NOMO-1 treated with dmso at 0.1 percent for 144 hours (cell line): ENCODE measurements at regions not wholly inside any gene's neighbourhood (a gene's known extent, or its start where the extent isn't known, plus 50 kb on each side); places are given as distances from the start of the nearest gene placed in this dataset.

Experiments
- DNase-seq: peaks from one replicate; lab custom pipeline; 2025; ENCODE audit not compliant: unreplicated experiment; lab: John Stamatoyannopoulos, UW

DNA sequence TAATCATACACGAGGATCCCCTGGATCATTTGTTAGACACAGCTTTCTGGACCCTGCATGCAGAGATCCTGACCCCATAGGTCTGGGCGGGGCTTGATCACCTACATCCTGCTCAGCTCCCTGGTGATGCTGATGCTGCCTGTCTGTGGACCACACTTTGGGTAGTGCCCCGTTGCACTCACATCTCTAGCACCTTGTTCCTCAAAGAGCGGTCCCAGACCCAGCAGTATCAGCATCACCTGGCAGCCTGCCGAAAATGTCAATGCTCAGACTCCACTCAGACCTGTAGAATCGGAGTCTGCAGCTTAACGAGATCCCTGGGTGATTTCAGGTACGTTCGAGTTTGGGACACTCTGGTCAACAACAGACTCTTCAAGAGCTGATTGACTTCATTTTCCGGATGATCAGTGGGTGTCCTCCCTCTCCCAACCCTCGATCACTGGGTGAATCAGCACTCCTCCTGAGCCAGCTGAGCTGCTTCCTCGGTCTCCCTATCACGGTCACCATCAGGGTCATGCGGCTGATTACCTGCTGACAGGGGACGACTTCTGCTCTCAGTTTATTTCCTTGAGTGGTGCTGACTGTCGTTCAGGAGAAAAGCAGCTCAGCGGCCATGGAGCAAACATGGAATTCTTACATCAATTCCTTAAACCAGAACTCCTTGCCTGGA, 150.6 kb upstream of the RAB12 start:
- no peak for DNase-seq

GRCh38 chr18:8460748-8461147, 148.5 kb upstream of the RAB12 start:
- no peak for DNase-seq

- no peak for DNase-seq
Observed at GRCh38 chr18:8461544-8461943, 147.7 kb upstream of the RAB12 start.

DNA sequence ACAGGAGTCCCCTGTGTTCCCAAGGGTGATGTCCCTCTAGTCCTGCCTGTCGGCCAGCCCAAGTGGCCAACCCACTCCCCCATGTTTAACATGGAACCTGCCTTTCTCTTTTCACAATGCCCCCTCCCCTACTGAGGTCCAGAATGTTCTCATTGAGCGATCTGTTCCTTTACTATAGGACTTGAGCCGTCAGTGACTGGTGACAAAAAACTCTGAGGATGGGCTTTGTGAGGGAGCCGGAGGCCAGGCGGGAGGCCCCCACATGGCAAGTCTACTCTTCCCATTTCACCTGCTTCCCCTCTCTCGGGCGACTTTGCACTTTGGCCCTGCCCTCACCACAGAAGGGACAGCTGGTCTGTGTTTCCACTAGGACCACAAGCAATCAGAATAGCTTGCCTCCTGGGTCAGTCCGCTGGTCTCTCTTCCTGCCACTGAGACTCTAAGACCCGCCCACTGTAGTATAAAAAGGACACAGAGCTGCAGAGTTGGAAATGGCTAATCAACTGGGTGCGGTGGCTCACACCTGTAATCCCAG, 146.5 kb upstream of the RAB12 start:
- DNase-seq, result no peak

DNA sequence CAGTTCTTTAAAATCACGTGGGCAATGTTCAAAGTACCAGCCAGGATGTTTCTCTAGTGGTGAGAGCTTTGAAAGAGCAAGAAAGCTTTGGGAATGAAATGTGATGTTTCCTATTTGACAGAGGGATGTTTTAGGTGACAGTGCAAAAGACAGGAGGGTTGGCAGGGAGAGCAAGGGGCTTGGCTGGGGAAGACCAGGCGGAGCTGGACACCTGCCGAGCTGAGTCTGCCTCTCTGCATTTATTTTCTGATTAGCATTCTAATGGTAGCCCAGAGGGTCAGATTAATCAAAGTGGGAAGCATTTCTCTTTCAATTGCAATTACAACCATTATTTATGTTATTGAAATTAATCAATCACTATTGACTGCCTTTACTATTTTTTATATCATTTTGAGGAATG, 145.4 kb upstream of the RAB12 start:
- DNase-seq, result no peak

- no peak for DNase-seq
Observed at GRCh38 chr18:8468191-8468590, 141.0 kb upstream of the RAB12 start.

GRCh38 chr18:8468921-8469335, 140.3 kb upstream of the RAB12 start:
- DNase-seq, result no peak

DNA sequence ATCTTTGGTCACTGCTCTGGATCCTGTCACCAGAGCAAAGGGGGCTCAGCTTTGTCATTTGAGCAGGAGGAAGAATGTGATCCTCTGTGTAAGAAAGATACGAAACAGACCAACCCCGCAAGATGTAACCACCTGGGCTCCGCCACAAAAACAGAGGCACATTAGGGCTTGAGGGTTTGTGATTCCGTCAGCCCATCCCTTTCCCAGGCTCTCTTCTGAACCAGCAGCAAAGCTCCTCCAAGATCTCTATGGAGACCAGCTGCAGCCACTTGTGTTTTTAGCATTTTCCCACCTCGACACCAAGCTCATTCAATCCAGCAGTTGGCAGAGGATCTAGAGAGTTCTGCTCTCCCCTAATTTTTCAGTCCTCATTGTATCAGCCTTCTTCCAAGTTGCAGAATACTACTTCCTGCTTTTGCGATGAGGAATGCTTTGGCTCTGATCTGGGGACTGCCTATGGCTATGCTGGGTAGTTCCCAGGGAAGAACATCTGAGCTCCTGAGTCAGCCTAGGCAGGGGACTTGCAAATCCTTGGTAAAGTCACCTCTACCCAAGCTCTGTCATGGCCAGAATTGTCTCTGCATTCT, 139.6 kb upstream of the RAB12 start:
- DNase-seq, result no peak

- DNase-seq, result no peak
Observed at GRCh38 chr18:8471372-8471771, 137.9 kb upstream of the RAB12 start.

DNA sequence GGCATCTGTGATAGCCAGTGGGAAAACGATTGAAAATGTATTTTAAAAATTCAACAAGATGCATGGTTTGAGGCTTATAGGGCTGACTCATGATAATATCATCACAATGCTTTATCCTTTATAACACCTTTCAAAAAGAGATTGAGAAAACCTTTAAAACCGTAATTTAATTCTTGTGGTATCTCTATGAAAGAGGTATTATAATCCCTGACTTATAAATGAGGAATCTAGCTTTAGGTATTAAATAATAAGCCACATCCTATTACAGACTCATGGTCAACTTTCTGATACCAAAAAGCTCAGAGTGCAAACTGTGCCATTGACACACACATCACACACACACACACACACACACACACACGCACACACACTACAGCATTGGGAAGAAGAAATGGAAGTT, 134.6 kb upstream of the RAB12 start:
- no peak for DNase-seq

GRCh38 chr18:8477615-8478014, 131.6 kb upstream of the RAB12 start:
- no peak for DNase-seq

GRCh38 chr18:8478166-8478967, 130.9 kb upstream of the RAB12 start:
- no peak for DNase-seq

DNA sequence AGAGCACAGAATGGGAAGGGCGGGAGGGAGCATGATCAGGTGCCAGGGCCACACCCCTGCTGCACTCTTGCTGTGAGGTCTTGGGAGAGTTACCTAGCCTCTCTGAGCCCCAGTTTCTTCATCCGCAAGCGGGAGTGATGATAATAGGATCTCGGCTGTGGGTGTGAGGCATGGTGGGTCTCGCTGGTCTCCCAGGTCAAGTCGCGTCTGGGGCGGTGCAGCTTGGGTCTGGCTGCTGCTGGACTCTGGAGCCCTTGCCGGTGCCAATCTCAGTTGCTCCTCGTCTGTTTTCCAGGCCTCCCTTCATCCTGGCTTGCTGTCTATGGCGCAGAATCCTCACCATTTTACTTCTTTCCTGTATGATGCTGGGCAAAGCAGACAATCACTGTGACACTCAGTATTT, 130.3 kb upstream of the RAB12 start:
- DNase-seq, result no peak

- DNase-seq, result no peak
Observed at GRCh38 chr18:8479789-8480188, 129.4 kb upstream of the RAB12 start.

- DNase-seq, result no peak
Observed at GRCh38 chr18:8480506-8481328, 128.5 kb upstream of the RAB12 start.

DNA sequence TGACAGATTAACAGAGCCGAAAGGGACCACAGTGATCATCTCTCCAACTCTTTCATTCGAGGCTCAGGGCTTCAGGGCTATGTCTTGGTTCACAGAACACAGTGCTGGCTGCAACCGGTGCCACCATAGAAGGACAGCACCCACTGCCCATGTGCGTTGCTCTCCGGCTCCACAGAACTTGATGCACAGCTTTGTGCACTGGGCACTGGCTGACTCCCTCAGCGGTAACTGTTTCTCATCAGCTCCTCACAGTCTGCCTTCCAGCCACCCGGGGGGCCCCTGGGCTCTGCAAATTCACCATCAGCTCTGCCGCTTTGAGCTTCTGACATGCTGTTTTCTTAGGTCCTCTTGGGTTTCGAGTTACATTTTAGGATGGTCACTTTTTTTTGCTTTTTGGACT, 124.3 kb upstream of the RAB12 start:
- DNase-seq, result no peak

GRCh38 chr18:8489761-8490160, 119.5 kb upstream of the RAB12 start:
- DNase-seq, result no peak

GRCh38 chr18:8491516-8491915, 117.7 kb upstream of the RAB12 start:
- DNase-seq, result no peak

GRCh38 chr18:8493141-8493540, 116.1 kb upstream of the RAB12 start:
- no peak for DNase-seq

- DNase-seq, result no peak
Observed at GRCh38 chr18:8496186-8496585, 113.1 kb upstream of the RAB12 start.

DNA sequence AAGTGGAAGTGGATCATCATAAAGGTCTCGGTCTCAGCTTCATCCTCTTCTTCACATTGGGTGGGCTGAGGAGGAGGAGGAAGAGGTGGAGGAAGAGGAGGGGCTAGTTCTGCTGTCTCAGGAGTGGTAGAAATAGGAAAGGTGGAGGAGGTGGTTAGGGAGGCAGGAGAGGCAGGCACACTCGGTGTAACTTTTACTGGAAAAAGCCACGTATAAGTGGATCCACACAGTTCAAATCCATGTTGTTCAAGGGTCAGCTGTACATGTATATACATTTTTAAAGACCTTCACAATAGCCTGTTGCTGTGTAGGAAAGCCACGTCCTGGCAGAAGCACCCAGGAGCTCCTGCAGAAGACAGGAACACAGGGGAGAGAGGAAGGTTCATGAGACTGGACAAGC, 110.3 kb upstream of the RAB12 start:
- DNase-seq, result no peak
